B cell (primary cell): ENCODE measurements at regions not wholly inside any gene's neighbourhood (a gene's known extent, or its start where the extent isn't known, plus 50 kb on each side); places are given as distances from the start of the nearest gene placed in this dataset.

Experiments used
- EZH2 ChIP-seq: IDR thresholded peaks from 2 replicates; pipeline ENCODE4 v1.6.1; 2012; ENCODE audit warnings: borderline replicate concordance, low read depth, mild to moderate bottlenecking, moderate library complexity, low read length; ENCODE audit not compliant: insufficient read depth, poor library complexity, severe bottlenecking
- TF ChIP-seq, protein P1 (sequence below): fragments of 200-600 bp; IDR thresholded peaks from one replicate; pipeline ENCODE4 v1.8.0; 2022; ENCODE audit warnings: antibody characterized with exemption, mild to moderate bottlenecking

GRCh38 chr3:110583373-110583935 lies 488.2 kb upstream of the NECTIN3 start:
- TF ChIP-seq, protein P1, sequence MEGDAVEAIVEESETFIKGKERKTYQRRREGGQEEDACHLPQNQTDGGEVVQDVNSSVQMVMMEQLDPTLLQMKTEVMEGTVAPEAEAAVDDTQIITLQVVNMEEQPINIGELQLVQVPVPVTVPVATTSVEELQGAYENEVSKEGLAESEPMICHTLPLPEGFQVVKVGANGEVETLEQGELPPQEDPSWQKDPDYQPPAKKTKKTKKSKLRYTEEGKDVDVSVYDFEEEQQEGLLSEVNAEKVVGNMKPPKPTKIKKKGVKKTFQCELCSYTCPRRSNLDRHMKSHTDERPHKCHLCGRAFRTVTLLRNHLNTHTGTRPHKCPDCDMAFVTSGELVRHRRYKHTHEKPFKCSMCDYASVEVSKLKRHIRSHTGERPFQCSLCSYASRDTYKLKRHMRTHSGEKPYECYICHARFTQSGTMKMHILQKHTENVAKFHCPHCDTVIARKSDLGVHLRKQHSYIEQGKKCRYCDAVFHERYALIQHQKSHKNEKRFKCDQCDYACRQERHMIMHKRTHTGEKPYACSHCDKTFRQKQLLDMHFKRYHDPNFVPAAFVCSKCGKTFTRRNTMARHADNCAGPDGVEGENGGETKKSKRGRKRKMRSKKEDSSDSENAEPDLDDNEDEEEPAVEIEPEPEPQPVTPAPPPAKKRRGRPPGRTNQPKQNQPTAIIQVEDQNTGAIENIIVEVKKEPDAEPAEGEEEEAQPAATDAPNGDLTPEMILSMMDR: no peak
- no peak for TF ChIP-seq EZH2
